Mesothelial cell of epicardium (in vitro differentiated cells): ENCODE measurements at regions not wholly inside any gene's neighbourhood (a gene's known extent, or its start where the extent isn't known, plus 50 kb on each side); places are given as distances from the start of the nearest gene placed in this dataset.

Source experiments
- DNase-seq, 2 experiments: peaks; one replicate each; pipeline ENCODE4 v3.0.0; 2021; ENCODE audit warnings: low spot score in 2 of 2; ENCODE audit not compliant: unreplicated experiment in 2 of 2
- H3K27ac Mint-ChIP-seq: 2 replicates; pipeline ENCODE4 v1.8.0; 2021; ENCODE audit warnings: mixed read lengths
- H3K27me3 Mint-ChIP-seq: 2 replicates; pipeline ENCODE4 v1.8.0; 2021; ENCODE audit warnings: low read depth, mixed read lengths
- H3K36me3 Mint-ChIP-seq: 2 replicates; pipeline ENCODE4 v1.8.0; 2021; ENCODE audit warnings: mixed read lengths
- H3K4me1 Mint-ChIP-seq: 2 replicates; pipeline ENCODE4 v1.8.0; 2021; ENCODE audit warnings: mixed read lengths
- H3K4me3 Mint-ChIP-seq: 2 replicates; pipeline ENCODE4 v1.8.0; 2021; ENCODE audit warnings: mild to moderate bottlenecking, moderate library complexity, mixed read lengths
- H3K9me3 Mint-ChIP-seq: 2 replicates; pipeline ENCODE4 v1.8.0; 2021; ENCODE audit warnings: mixed read lengths
- TF ChIP-seq, protein P1 (sequence below): fragments of 200-600 bp; sonication (generic); IDR thresholded peaks from one replicate; pipeline ENCODE4 v1.5.0; 2021; ENCODE audit warnings: antibody characterized with exemption; ENCODE audit not compliant: unreplicated experiment

DNA sequence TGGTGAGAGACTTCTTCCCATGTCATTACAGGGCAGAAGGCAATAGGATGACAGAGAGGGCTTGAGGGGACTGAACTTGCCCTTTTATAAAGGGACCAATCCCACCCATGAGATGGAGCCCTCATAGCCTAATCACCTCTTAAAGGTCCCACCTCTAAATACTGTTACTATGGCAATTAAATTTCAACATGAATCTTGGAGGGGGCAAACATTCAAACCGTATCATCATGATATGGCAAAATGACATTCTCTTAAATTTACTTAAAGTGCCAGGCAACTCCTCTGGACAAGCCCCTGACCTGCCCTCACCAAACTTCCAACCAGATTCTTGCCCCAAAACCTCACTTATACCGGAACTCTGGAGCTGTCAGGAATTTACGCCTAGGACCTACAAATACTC is 100.8 kb upstream of the OR5AK2 start:
- H3K27me3 Mint-ChIP-seq = peaks cover 5% of the 10 kb centered on the region
- no peaks in the 10 kb centered on the region for H3K9me3 Mint-ChIP-seq
- peaks cover 9% of the 10 kb centered on the region for H3K4me1 Mint-ChIP-seq
- H3K27ac Mint-ChIP-seq = no peak overlapping the region
- no peaks in the 10 kb centered on the region for H3K36me3 Mint-ChIP-seq
- DNase-seq = no peak
- no peak overlapping the region for H3K4me3 Mint-ChIP-seq
- TF ChIP-seq, protein P1, sequence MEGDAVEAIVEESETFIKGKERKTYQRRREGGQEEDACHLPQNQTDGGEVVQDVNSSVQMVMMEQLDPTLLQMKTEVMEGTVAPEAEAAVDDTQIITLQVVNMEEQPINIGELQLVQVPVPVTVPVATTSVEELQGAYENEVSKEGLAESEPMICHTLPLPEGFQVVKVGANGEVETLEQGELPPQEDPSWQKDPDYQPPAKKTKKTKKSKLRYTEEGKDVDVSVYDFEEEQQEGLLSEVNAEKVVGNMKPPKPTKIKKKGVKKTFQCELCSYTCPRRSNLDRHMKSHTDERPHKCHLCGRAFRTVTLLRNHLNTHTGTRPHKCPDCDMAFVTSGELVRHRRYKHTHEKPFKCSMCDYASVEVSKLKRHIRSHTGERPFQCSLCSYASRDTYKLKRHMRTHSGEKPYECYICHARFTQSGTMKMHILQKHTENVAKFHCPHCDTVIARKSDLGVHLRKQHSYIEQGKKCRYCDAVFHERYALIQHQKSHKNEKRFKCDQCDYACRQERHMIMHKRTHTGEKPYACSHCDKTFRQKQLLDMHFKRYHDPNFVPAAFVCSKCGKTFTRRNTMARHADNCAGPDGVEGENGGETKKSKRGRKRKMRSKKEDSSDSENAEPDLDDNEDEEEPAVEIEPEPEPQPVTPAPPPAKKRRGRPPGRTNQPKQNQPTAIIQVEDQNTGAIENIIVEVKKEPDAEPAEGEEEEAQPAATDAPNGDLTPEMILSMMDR = no peak

- H3K9me3 Mint-ChIP-seq = no peaks in the 10 kb centered on the region
- no peak for DNase-seq
- H3K4me3 Mint-ChIP-seq = no peak overlapping the region
- H3K27ac Mint-ChIP-seq = no peak overlapping the region
- peaks cover 5% of the 10 kb centered on the region for H3K27me3 Mint-ChIP-seq
- peaks cover 9% of the 10 kb centered on the region for H3K4me1 Mint-ChIP-seq
- TF ChIP-seq, protein P1 = no peak
- H3K36me3 Mint-ChIP-seq = no peaks in the 10 kb centered on the region
Measured at GRCh38 chr11:56886455-56886854, 102.3 kb upstream of the OR5AK2 start.

DNA sequence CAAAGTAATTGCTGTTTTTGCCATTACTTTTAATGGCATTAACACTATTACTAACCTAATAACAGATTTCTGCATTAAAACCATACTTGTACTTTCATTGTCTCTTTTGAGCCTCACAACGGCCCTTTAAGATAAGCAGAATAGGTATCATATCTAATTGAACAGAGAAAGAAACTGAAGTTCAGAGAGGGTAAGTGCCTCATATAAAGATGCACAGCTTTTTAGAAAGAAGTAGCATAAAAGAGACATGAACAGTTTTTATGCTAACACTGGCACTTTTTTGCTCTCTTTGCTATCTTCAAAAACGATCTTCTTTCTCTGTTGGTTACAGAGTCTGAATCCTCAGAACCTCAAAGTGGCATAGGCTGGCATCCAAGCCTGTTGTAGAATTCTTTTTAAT is 102.9 kb upstream of the OR5AK2 start:
- H3K9me3 Mint-ChIP-seq = no peaks in the 10 kb centered on the region
- H3K4me1 Mint-ChIP-seq = peaks cover 9% of the 10 kb centered on the region
- H3K4me3 Mint-ChIP-seq = no peak overlapping the region
- H3K27ac Mint-ChIP-seq = no peak overlapping the region
- TF ChIP-seq, protein P1 = no peak
- H3K36me3 Mint-ChIP-seq = no peaks in the 10 kb centered on the region
- peaks cover 5% of the 10 kb centered on the region for H3K27me3 Mint-ChIP-seq
- no peak for DNase-seq

GRCh38 chr11:56885177-56885576 is 103.5 kb upstream of the OR5AK2 start:
- Mint-ChIP-seq H3K27ac (peak overlapping the region; percentile 56), H3K27me3 (peaks cover 2% of the 10 kb centered on the region), H3K4me3 (no peak overlapping the region), H3K4me1 (peaks cover 9% of the 10 kb centered on the region), H3K9me3 (no peaks in the 10 kb centered on the region), H3K36me3 (no peaks in the 10 kb centered on the region)
- TF ChIP-seq, protein P1 = no peak
- DNase-seq = no peak

- no peaks in the 10 kb centered on the region for H3K36me3 Mint-ChIP-seq
- H3K9me3 Mint-ChIP-seq = no peaks in the 10 kb centered on the region
- TF ChIP-seq, protein P1 = no peak
- H3K4me3 Mint-ChIP-seq = no peak overlapping the region
- DNase-seq = no peak
- H3K27ac Mint-ChIP-seq = no peak overlapping the region
- peaks cover 2% of the 10 kb centered on the region for H3K27me3 Mint-ChIP-seq
- H3K4me1 Mint-ChIP-seq = peaks cover 9% of the 10 kb centered on the region
Measured at GRCh38 chr11:56883371-56883987, 105.2 kb upstream of the OR5AK2 start.
